GM12892 (cell line): ENCODE measurements at regions not wholly inside any gene's neighbourhood (a gene's known extent, or its start where the extent isn't known, plus 50 kb on each side); places are given as distances from the start of the nearest gene placed in this dataset.

Experiments used
- DNase-seq: peaks from one replicate; pipeline ENCODE4 v3.0.0; 2011; ENCODE audit not compliant: insufficient read length
- FAIRE-seq: peaks from 2 replicates; lab custom pipeline; 2011; peaks lifted over from hg19 to GRCh38; lab: Jason Lieb, UNC
- POLR2A ChIP-seq: IDR thresholded peaks from 2 replicates; pipeline ENCODE4 v1.6.1; 2011; ENCODE audit warnings: low read depth, low read length, control low read depth
- POLR2AphosphoS5 ChIP-seq: IDR thresholded peaks from 2 replicates; pipeline ENCODE4 v1.6.1; 2011; ENCODE audit warnings: low read depth, low read length, control low read depth
- TAF1 ChIP-seq: IDR thresholded peaks from 2 replicates; pipeline ENCODE4 v1.6.1; 2011; ENCODE audit warnings: low read depth, mild to moderate bottlenecking, control low read depth, low read length, borderline replicate concordance

DNA sequence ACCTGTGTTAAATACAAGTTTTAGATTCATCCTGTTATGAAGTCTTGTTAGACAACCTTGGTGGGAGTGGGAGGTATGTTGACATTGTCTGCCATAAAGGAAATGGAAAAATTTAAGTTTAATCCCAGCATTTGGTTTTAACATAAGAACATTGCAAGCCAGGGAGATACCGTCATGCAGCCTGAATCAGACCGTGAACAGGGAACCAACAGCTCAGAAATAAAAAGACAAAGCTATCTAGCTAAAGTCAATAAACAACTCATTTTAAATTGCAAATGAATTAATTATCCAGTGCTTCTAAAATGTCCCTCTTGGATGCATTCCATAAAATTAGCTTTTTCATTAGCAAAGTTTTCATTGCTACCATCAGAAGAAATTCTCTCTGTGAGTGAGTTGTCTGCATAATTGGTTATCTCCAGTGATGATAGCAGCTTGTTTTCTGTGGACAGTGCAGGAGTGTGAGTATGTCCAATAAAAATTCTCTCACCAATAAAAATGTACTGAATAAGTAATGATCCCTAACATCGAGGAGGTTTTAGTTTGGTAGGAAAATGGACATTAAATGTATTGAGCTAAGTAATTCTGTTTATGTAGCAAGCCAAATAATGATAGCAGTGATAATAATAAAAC, 170.6 kb upstream of the TMTC4 start:
- TF ChIP-seq POLR2A (no peak), POLR2AphosphoS5 (no peak), TAF1 (no peak)
- DNase-seq (no peak), FAIRE-seq (no peak)

DNA sequence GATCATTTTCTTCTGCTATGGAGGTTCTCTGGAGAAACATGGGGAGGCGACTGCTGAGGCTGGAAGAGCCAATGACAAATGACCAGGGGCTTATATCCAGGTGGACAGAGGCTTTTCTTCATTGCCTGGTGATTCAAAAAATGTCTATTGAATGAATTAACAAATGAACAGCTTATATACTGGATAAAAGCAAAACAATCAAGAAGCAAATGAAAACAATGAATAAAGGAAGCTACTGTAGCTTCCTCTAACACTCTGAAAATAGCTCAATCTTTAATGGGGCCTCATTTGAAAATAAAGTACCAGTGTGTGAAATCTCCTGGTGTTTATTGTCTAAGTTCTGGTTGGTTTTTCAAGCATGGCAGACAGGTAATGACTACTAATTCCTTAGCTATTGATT, 167.5 kb upstream of the TMTC4 start:
- FAIRE-seq = no peak

DNA sequence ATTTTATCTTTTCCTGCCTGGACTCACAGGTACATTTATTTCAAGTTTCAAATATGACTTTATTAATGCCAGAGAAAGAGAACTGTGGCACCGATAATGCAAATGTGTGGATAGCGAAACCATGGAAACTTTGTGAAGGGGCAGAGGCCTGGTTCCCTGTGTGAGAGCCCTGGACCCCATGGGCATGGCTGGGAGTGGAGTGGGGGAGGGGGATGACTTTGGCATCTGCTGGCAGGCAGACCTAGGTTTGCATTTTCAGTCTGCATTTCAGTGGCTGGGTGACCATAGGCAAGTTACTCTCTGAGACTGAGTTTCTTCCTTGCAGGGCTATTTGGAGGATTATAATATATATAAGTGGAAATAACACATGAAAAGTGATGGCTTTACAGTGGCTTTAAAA, 163.8 kb upstream of the TMTC4 start:
- no peak for TF ChIP-seq POLR2AphosphoS5
- TF ChIP-seq POLR2A = no peak
- TF ChIP-seq TAF1 = no peak
- FAIRE-seq = no peak

More for the DNA sequence above, 167.5 kb upstream of the TMTC4 start:
- DNase-seq = no peak
- TF ChIP-seq TAF1 = no peak
- TF ChIP-seq POLR2A = no peak
- no peak for TF ChIP-seq POLR2AphosphoS5

DNA sequence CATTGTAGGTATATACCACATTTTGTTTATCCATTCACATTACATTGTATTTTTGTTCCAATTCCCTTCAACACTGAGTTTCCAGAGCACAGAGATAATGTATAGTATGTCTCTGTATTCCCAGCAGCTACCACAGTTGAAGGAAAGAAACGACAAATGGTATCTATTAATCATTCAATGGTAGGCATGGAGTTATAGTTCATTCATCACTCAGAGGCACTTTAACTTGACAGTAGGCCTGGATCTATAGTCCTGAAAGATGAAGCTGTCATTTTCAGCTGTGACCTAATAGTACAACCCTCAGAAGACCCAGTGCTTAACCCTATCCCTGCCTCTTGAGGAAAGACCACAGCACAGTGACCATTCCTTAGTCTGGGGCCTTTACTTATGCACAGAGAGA, 163.0 kb upstream of the TMTC4 start:
- DNase-seq (no peak), FAIRE-seq (no peak)
- TF ChIP-seq TAF1 (no peak), POLR2AphosphoS5 (no peak), POLR2A (no peak)

More for the DNA sequence above, 163.8 kb upstream of the TMTC4 start:
- no peak for DNase-seq

DNA sequence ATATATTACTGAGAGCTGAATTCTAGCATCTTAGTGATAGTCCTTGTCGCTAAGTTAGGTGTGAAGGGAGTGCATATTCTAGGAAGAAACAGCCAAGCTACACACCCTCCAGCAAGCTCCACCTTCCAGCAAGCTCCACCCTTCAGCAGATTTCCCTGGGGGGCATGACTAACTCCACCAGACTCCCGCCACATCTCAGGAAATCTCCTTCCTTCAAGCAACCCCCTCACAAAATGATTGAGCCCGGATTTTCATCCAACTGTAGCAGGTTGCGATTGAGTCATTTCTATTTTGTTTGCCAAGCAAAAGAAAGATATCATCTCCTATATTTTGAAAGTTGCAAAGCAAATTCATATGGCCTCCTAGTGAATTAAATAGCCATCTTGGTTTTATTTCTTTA, 162.1 kb upstream of the TMTC4 start:
- FAIRE-seq (no peak), DNase-seq (no peak)
- TF ChIP-seq POLR2AphosphoS5 (no peak), POLR2A (no peak), TAF1 (no peak)

DNA sequence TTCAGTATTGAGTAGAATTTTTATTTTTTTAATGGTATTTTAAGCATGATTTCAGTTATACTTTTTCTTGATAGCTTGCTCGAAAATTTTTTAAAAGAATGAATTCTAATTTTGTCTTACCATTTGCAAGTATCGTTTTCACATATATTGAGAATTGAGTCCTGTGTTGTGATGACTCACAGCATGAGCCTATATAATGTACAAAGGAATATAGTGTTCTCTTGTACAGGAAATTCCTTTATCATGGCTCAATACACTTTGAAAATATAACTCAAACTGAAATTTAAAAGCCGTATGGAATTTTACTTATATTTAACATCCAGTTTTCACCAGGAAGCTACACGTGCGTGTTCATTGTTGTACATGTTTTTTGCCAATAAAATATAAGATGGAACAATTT, 161.1 kb upstream of the TMTC4 start:
- DNase-seq (no peak), FAIRE-seq (no peak)
- no peak for TF ChIP-seq POLR2A
- TF ChIP-seq TAF1 = no peak
- TF ChIP-seq POLR2AphosphoS5 = no peak

DNA sequence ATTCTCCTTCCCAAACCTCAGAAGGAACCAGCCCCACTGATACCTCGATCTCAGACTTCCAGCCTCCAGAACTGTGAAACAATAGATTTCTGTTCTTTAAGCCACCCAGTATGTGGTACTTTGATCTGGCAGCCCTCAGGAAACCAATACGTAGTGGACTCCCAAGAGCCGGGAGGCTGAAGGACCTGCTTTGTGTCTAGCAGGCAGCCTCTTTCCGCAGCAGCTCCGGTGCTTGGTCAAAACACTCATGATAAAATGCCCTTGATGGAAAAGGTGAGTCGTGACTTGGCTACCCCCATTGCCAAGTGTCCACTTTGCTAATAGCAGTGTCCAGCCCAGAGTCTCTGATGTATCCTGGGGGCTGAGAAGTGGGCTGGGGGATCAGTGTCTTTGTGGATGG, 158.8 kb upstream of the TMTC4 start:
- DNase-seq = no peak
- TF ChIP-seq POLR2AphosphoS5 (no peak), POLR2A (no peak), TAF1 (no peak)
- no peak for FAIRE-seq

DNA sequence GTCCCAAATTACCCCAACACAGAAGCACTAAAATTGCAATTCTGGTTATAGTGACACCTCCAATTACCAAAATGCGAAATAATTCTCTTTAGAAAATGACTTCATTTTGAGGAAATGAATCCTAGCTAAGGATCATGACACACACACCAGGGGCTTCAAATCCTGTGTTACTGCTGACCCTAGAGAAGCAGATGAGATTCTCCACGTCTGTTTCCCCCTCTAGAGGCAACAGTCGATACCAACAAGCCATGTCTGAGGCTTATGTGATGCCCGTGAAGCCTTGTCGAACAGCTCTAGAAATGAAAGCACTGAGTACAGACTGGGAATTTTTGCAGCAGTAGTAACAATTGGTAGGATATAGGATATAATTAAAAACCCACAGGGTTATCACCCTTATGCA, 153.6 kb upstream of the TMTC4 start:
- no peak for FAIRE-seq

DNA sequence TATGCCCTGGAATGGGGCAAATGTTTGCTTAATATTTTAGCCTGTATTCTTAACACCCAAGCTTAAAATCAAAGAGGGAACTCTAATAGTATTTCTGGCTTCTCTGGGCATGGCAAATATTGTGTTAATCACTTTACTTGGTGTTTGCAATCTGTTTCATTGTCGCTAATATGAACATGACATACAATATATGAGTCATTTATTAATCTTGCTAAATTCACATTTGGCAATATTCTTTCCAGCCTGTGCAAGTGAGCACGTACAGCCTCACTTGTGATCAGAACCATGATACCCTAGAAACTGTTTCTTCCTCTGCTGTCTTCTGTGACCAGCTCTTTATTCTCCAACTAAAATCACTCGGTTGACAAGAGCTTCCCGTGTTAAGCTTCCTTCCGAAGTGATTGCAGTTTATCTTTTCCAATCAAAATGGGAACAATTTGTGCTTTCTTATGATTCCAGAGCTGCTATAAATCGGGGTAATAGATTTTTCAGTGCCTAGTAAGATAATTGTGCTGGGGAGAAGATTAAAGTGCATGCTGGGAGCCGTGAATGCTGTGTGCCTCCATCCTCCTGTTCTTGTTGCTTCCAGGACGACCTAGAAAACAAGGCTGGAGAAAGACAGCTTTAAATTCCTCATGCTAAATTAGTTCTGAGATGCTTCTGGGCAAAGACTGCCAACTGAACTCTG, 153.0 kb upstream of the TMTC4 start:
- TF ChIP-seq TAF1 = no peak
- TF ChIP-seq POLR2A = no peak
- no peak for TF ChIP-seq POLR2AphosphoS5
- FAIRE-seq = no peak

More for the DNA sequence above, 153.6 kb upstream of the TMTC4 start:
- no peak for TF ChIP-seq POLR2AphosphoS5
- no peak for TF ChIP-seq POLR2A
- no peak for TF ChIP-seq TAF1
- DNase-seq = no peak

DNA sequence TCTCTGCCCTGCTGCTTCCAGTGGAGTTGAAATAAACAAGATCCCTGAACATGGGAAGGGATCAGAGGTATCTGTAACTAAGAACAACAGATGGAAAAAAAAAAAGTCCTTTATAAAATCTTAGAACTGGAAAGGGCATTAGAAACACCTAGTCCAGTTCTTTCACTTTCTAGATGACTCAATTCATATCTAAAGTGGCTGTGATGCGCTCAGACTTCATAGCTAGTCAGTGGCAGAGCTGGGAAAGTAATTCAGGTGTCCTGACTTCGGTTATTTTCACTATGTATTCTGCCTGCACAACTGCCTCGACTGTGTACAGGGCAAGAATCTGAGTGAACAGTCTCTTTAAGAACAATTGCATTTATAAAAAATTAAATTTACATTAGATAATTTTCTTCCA, 151.8 kb upstream of the TMTC4 start:
- no peak for FAIRE-seq
- no peak for DNase-seq

More for the DNA sequence above, 153.0 kb upstream of the TMTC4 start:
- DNase-seq = no peak

DNA sequence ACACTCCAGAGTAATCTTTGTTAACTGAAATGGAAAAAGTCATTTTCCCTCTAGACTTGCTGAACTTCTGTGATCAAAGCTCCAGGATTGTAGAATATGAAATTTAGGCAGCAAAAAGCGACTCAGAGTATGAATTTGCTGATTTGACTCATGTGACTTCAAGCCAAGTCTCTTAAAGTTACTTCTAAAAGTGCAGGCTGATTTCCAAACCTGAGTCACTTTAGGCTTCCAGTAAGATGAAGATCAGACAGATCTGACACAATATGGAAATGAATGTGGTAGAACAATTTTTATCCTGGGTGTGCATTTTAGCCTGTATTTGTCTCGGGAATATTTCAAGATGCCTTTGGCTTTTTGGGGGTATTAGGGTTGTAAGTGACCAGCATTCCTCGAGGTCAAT, 151.0 kb upstream of the TMTC4 start:
- FAIRE-seq = no peak
- TF ChIP-seq POLR2A (no peak), TAF1 (no peak), POLR2AphosphoS5 (no peak)
- DNase-seq = no peak

More for the DNA sequence above, 151.8 kb upstream of the TMTC4 start:
- no peak for TF ChIP-seq POLR2AphosphoS5
- no peak for TF ChIP-seq TAF1
- TF ChIP-seq POLR2A = no peak

DNA sequence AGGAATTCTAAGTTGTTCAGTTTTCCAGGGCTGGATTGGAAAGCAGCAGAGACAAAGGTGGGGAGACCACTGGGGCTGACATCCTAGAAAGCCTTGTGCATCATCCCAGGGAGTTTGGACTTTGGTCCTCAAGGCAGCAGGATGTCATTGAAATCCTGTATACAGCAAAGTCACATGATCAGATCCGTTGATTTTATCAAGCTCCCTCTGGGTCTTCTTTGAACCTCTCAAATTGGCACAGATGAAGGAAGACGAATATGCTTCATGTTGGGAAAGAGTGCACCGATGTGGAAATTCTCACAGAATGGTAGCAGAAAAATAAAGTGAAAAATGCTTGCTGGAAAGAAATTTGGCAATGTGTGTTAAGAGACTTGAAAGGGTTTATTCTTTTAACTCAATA, 149.8 kb upstream of the TMTC4 start:
- DNase-seq (no peak), FAIRE-seq (no peak)
- TF ChIP-seq POLR2A (no peak), POLR2AphosphoS5 (no peak), TAF1 (no peak)
